ENCODE measurements at regions not wholly inside any gene's neighbourhood (a gene's known extent, or its start where the extent isn't known, plus 50 kb on each side); places are given as distances from the start of the nearest gene placed in this dataset.

DNA sequence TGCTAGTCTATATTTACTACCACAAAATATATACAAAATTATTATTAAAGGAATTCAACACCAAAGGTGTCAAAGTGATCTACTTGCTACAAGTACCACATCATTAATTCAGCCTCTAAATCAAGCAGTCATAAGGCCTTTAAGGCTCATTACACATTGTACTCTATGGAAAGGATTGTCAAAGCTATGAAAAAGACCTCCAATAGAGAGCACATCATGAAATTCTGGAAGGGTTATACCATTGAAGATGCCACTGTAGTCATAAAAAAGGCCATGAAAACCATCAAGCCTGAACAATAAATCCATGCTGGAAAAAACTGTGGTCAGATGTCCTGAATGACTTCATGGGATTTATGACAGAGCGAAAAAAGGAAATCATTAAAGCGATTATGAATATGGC lies 708.0 kb upstream of the FAM174A start:
- Histone ChIP-seq H3K36me3 (ENCODE audit: control insufficient read depth, insufficient read depth, low read length) (no peaks in the 10 kb centered on the region), H3K27me3 (ENCODE audit: control insufficient read depth, insufficient read depth, low read length) (no peaks in the 10 kb centered on the region), H3K4me3 (ENCODE audit: low read length) (no peak overlapping the region), H3K9ac (ENCODE audit: low read length) (no peak overlapping the region), H3K9me3 (ENCODE audit: control insufficient read depth, low read length) (no peaks in the 10 kb centered on the region), H3K4me1 (ENCODE audit: control insufficient read depth, insufficient read depth, low read length) (no peaks in the 10 kb centered on the region)

DNA sequence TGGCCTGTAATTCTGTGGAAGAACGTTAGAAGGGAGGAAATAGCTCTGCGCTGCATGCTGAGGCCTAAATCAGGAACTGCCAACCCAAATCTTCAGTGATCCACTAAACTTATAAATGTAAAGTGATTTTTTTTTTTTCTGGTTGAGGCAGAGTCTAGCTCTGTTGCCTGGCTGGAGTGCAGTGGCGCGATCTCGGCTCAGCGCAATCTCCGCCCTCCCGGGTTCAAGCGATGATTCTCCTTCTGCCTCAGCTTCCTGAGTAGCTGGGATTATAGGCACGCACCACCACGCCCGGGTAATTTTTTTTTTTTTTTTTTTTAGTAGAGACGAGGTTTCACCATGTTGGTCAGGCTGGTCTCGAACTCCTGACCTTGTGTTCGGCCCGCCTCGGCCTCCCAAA lies 717.4 kb upstream of the FAM174A start:
- Histone ChIP-seq H3K9me3 (ENCODE audit: control insufficient read depth, low read length) (no peaks in the 10 kb centered on the region), H3K27me3 (ENCODE audit: control insufficient read depth, insufficient read depth, low read length) (no peaks in the 10 kb centered on the region), H3K4me3 (ENCODE audit: low read length) (no peak overlapping the region), H3K4me1 (ENCODE audit: control insufficient read depth, insufficient read depth, low read length) (no peaks in the 10 kb centered on the region), H3K36me3 (ENCODE audit: control insufficient read depth, insufficient read depth, low read length) (no peaks in the 10 kb centered on the region), H3K9ac (ENCODE audit: low read length) (no peak overlapping the region)

DNA sequence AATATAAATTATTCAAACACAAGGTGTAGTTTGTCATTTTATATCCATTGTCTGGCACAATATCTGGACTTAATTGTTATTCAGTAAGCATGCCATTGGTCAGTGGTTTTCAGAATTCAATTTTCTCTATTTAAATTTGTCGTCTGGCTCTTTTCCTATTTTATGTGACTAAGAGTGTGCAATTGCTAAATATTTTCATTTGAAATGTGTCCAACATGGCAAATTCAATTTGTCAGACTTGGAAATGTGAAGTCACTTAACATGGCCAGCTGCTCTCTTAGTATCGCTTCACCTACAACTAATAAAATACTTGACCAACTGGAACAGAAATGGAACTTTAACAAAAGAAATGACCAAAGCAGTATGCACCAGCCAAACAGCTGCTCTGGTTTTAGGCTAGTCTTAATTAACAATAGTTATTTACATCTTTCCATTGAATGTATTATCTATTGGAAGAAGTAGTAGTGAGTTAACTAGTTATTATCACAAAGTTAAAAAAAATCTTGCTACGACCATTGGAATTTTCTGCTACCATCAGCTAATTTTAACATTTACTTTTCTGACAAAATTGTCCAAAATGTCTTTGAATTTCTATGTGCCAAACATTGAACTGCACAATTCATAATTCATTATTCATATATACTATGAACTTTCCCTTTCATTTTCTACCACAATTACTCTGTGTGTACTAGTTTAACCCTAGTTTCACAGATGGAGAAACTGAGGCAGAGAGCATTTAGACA lies 720.7 kb upstream of the FAM174A start:
- Histone ChIP-seq H3K4me1 (ENCODE audit: control insufficient read depth, insufficient read depth, low read length) (no peaks in the 10 kb centered on the region), H3K27me3 (ENCODE audit: control insufficient read depth, insufficient read depth, low read length) (no peaks in the 10 kb centered on the region), H3K4me3 (ENCODE audit: low read length) (no peak overlapping the region), H3K36me3 (ENCODE audit: control insufficient read depth, insufficient read depth, low read length) (no peaks in the 10 kb centered on the region), H3K9me3 (ENCODE audit: control insufficient read depth, low read length) (no peaks in the 10 kb centered on the region), H3K9ac (ENCODE audit: low read length) (no peak overlapping the region)

DNA sequence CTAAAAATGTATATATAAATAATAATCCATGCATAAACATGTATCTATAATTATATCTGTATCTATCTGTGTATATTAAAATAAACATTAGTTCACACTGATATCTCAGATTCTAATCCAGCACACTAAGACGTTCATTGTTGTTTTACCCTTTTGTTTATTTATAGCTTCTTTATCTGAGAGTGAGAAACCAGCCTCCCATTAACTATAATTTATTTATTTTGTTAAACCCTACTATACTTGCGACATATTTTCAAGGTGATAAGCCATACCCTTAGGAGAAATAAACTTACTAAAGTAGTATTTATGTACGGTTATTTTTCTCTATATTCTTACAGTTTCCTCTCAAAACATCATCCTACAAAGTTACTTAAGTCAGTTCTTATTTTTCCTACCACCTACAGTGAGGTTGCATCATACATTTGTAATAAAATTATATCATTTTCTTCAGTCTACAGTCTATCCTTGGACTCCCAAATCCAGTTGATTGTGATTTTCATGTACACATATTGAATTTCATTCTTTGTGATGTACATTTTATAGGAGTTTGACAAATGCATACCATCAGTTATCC lies 726.4 kb upstream of the FAM174A start:
- Histone ChIP-seq H3K9ac (ENCODE audit: low read length) (no peak overlapping the region), H3K4me3 (ENCODE audit: low read length) (no peak overlapping the region), H3K9me3 (ENCODE audit: control insufficient read depth, low read length) (no peaks in the 10 kb centered on the region), H3K4me1 (ENCODE audit: control insufficient read depth, insufficient read depth, low read length) (no peaks in the 10 kb centered on the region), H3K27me3 (ENCODE audit: control insufficient read depth, insufficient read depth, low read length) (no peaks in the 10 kb centered on the region), H3K36me3 (ENCODE audit: control insufficient read depth, insufficient read depth, low read length) (no peaks in the 10 kb centered on the region)

DNA sequence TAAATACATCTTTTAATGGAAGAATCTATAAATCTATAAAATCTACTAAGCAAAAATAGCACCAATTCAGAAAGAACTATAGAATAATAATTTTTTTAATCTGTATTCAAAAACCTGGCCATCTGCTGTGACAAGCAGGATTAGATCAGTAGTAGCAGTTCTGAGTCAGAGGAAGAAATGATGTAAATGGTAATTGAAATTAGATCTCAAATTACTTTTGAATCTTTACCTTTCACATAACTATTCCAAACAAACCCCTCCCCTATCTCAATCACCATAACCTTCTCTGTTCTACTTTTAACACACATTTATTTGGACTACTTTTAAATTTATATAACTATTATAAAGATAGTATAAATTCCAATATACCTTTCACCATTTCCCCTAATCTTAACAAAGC lies 727.8 kb upstream of the FAM174A start:
- no peak overlapping the region for H3K4me3 ChIP-seq (ENCODE audit: low read length)
- no peak overlapping the region for H3K9ac ChIP-seq (ENCODE audit: low read length)
- H3K4me1 ChIP-seq (ENCODE audit: control insufficient read depth, insufficient read depth, low read length) = no peaks in the 10 kb centered on the region
- no peaks in the 10 kb centered on the region for H3K9me3 ChIP-seq (ENCODE audit: control insufficient read depth, low read length)
- H3K27me3 ChIP-seq (ENCODE audit: control insufficient read depth, insufficient read depth, low read length) = no peaks in the 10 kb centered on the region
- no peaks in the 10 kb centered on the region for H3K36me3 ChIP-seq (ENCODE audit: control insufficient read depth, insufficient read depth, low read length)

DNA sequence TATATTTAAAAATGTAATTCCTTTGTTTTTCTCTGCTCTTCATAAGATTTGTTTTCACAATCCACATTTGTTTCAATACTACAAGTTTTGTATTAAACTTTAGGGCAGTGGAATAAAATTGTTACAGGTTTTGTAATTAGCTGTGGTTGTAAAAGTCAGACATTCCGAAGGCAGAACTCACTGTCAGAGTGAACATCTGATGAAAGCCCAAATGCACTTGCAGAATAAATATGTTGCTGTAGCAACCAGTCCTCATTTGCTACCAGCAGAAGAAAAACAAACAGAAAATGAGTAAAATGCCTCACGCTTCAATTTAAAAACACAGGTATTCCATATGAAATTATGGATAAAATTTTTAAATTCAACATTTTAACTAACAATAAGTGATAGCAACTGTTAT lies 740.1 kb upstream of the FAM174A start:
- H3K4me3 ChIP-seq (ENCODE audit: low read length) = no peak overlapping the region
- H3K36me3 ChIP-seq (ENCODE audit: control insufficient read depth, insufficient read depth, low read length) = no peaks in the 10 kb centered on the region
- no peaks in the 10 kb centered on the region for H3K9me3 ChIP-seq (ENCODE audit: control insufficient read depth, low read length)
- H3K9ac ChIP-seq (ENCODE audit: low read length) = no peak overlapping the region
- no peaks in the 10 kb centered on the region for H3K27me3 ChIP-seq (ENCODE audit: control insufficient read depth, insufficient read depth, low read length)
- H3K4me1 ChIP-seq (ENCODE audit: control insufficient read depth, insufficient read depth, low read length) = no peaks in the 10 kb centered on the region

DNA sequence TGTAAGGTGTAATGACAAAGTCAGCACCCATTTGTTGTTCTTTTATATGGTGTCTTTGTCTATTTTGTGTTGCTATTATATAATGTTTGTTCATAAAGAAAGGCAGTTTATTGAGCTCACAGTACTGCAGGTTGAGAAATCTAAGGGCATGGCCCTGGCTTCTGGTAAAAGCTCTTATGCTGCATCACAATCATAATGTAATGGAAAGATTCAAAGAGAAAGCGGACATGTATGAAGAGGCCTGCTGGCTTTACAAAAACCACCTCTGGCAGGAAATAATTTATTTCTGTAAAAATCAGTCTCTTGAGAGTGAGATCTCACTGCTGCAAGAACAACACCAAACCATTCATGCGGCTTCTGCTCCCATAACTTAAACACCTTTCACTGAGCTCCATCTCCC lies 746.7 kb upstream of the FAM174A start:
- no peak overlapping the region for H3K4me3 ChIP-seq (ENCODE audit: low read length)
- no peaks in the 10 kb centered on the region for H3K36me3 ChIP-seq (ENCODE audit: control insufficient read depth, insufficient read depth, low read length)
- no peak overlapping the region for H3K9ac ChIP-seq (ENCODE audit: low read length)
- H3K27me3 ChIP-seq (ENCODE audit: control insufficient read depth, insufficient read depth, low read length) = no peaks in the 10 kb centered on the region
- no peaks in the 10 kb centered on the region for H3K4me1 ChIP-seq (ENCODE audit: control insufficient read depth, insufficient read depth, low read length)
- no peaks in the 10 kb centered on the region for H3K9me3 ChIP-seq (ENCODE audit: control insufficient read depth, low read length)

DNA sequence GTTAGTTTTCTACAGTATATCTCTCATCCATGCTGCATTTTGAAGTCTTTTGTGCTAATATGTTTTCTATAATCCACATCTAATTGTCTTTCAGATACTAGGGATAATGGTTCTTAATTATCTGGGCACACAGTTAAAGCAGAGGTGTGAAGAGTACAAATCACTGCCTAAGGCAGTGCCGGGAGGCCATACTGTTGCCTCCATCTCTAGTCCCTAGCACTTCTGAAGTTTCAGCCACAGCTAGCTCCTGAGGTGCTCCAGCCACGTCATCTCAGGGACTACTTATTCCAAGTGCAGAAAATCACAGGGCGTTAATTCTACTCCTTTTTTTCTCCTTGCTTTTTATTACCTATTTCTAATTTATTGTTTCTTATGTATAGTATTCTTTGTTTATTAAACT lies 760.0 kb upstream of the FAM174A start:
- no peaks in the 10 kb centered on the region for H3K36me3 ChIP-seq (ENCODE audit: control insufficient read depth, insufficient read depth, low read length)
- no peak overlapping the region for H3K4me3 ChIP-seq (ENCODE audit: low read length)
- no peaks in the 10 kb centered on the region for H3K4me1 ChIP-seq (ENCODE audit: control insufficient read depth, insufficient read depth, low read length)
- no peak overlapping the region for H3K9ac ChIP-seq (ENCODE audit: low read length)
- H3K9me3 ChIP-seq (ENCODE audit: control insufficient read depth, low read length) = no peaks in the 10 kb centered on the region
- no peaks in the 10 kb centered on the region for H3K27me3 ChIP-seq (ENCODE audit: control insufficient read depth, insufficient read depth, low read length)

DNA sequence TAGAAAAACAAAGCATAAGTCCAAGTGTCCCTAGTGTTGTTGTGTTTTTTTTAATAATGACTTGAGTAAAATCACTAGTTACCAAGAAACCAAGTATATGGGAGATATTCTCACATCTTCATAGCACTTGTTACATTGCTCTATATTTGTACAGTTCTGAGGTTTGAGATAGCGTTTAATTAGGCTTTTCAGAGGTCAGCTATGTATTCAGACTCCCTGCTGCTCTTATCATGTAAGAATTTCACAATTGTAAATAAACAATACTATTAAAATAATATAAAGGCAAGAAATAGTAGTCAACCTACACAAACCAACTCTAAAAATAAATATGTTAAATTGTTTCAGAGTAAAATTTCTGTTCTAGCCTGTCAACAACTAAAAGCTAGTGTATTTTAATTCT lies 761.9 kb upstream of the FAM174A start:
- Histone ChIP-seq H3K4me1 (ENCODE audit: control insufficient read depth, insufficient read depth, low read length) (no peaks in the 10 kb centered on the region), H3K36me3 (ENCODE audit: control insufficient read depth, insufficient read depth, low read length) (no peaks in the 10 kb centered on the region), H3K27me3 (ENCODE audit: control insufficient read depth, insufficient read depth, low read length) (no peaks in the 10 kb centered on the region), H3K9me3 (ENCODE audit: control insufficient read depth, low read length) (no peaks in the 10 kb centered on the region), H3K9ac (ENCODE audit: low read length) (no peak overlapping the region), H3K4me3 (ENCODE audit: low read length) (no peak overlapping the region)

DNA sequence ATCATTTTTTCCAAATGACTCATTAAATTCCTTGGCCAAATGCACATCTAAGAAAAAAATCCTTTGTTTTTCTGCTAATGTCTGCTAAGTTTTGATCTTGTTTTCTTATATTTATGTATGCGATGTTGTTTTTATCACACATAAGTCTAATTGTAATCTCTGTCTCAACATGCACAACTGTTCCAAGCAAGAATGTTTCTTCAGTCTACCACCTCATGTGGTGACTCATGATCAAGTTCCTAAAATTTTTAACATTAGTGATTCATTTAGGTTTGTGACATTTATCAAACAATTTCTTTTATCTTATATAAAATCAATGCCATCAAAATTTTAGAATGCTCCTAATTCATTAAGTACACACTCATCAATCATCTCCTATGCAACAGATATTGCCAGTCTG lies 763.9 kb upstream of the FAM174A start:
- Histone ChIP-seq H3K36me3 (ENCODE audit: control insufficient read depth, insufficient read depth, low read length) (no peaks in the 10 kb centered on the region), H3K9me3 (ENCODE audit: control insufficient read depth, low read length) (no peaks in the 10 kb centered on the region), H3K4me1 (ENCODE audit: control insufficient read depth, insufficient read depth, low read length) (no peaks in the 10 kb centered on the region), H3K27me3 (ENCODE audit: control insufficient read depth, insufficient read depth, low read length) (no peaks in the 10 kb centered on the region), H3K9ac (ENCODE audit: low read length) (no peak overlapping the region), H3K4me3 (ENCODE audit: low read length) (no peak overlapping the region)

DNA sequence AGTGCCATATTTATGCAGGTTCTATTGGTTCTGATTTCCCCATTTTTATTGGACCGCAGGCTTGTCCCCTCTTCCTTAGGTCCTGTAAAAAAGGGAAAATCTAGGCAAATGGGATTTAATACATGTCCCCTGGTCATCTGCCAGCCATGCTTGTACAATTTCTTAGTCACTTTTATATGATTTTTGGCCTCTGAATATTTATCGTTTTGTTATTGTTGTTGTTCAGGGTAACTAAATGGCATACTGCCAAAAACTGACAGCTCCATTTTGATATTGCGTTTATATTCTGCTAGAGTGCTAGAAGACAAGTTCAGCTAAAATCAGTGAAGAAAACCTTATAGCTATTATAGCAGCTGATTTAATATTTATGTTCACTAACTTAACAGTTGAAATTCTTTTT lies 770.2 kb upstream of the FAM174A start:
- no peaks in the 10 kb centered on the region for H3K27me3 ChIP-seq (ENCODE audit: control insufficient read depth, insufficient read depth, low read length)
- no peaks in the 10 kb centered on the region for H3K9me3 ChIP-seq (ENCODE audit: control insufficient read depth, low read length)
- no peaks in the 10 kb centered on the region for H3K4me1 ChIP-seq (ENCODE audit: control insufficient read depth, insufficient read depth, low read length)
- H3K4me3 ChIP-seq (ENCODE audit: low read length) = no peak overlapping the region
- H3K36me3 ChIP-seq (ENCODE audit: control insufficient read depth, insufficient read depth, low read length) = no peaks in the 10 kb centered on the region
- H3K9ac ChIP-seq (ENCODE audit: low read length) = no peak overlapping the region

DNA sequence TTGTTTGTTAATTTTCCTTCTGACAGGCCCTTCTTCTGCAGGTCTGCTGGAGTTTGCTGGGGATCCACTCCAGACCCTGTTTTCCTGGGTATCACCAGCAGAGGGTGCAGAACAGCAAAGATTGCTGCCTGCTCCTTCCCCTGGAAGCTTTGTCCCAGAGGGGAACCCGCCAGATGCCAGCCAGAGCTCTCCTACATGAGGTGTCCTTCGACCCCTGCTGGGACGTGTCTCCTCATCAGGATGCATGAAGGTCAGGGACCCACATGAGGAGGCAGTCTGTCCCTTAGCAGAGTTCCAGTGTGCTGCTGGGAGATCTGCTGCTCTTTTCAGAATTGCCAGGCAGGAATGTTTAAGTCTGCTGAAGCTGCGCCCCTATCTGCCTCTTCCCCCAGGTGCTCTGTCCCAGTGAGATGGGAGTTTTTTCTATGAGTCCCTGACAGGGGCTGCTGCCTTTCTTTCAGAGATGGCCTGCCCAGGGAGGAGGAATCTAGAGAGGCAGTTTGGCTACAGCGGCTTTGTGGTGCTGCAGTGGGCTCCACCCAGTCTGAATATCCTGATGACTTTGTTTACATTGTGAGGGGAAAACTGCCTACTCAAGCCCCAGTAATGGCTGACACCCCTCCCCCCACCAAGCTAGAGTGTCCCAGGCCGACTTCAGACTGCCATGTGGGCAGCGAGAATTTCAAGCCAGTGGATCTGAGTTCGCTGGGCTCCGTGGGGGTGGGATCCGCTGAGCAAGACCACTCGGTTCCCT lies 772.0 kb upstream of the FAM174A start:
- Histone ChIP-seq H3K9me3 (ENCODE audit: control insufficient read depth, low read length) (no peaks in the 10 kb centered on the region), H3K9ac (ENCODE audit: low read length) (no peak overlapping the region), H3K4me3 (ENCODE audit: low read length) (no peak overlapping the region), H3K4me1 (ENCODE audit: control insufficient read depth, insufficient read depth, low read length) (no peaks in the 10 kb centered on the region), H3K36me3 (ENCODE audit: control insufficient read depth, insufficient read depth, low read length) (no peaks in the 10 kb centered on the region), H3K27me3 (ENCODE audit: control insufficient read depth, insufficient read depth, low read length) (no peaks in the 10 kb centered on the region)

Measured in mucosa of stomach (tissue), 1 donor.